Lower lobe of right lung (tissue), 2 donors: ENCODE measurements at regions not wholly inside any gene's neighbourhood (a gene's known extent, or its start where the extent isn't known, plus 50 kb on each side); places are given as distances from the start of the nearest gene placed in this dataset.

ENCODE experiments used
- ATAC-seq, 2 donors: fragments of 200-7000 bp; cut with Tn5 transposase; one replicate each; pipeline ENCODE4 v1.9.1; 2020 to 2022; ENCODE audit warnings: mild to moderate bottlenecking in 2 of 2, moderate library complexity in 2 of 2
- DNase-seq: peaks from one replicate; pipeline ENCODE4 v3.0.0-alpha.2; 2020
- H3K27ac ChIP-seq: fragments of 200-600 bp; one replicate; pipeline ENCODE4 v1.8.0; 2022
- H3K27me3 ChIP-seq: fragments of 200-600 bp; one replicate; pipeline ENCODE4 v1.8.0; 2022; ENCODE audit warnings: low read depth
- H3K36me3 ChIP-seq: fragments of 200-600 bp; one replicate; pipeline ENCODE4 v1.8.0; 2022; ENCODE audit warnings: mild to moderate bottlenecking
- H3K4me1 ChIP-seq: fragments of 200-600 bp; one replicate; pipeline ENCODE4 v1.8.0; 2022
- H3K4me3 ChIP-seq: fragments of 200-600 bp; one replicate; pipeline ENCODE4 v1.8.0; 2022; ENCODE audit warnings: mild to moderate bottlenecking
- H3K9me3 ChIP-seq: fragments of 200-600 bp; one replicate; pipeline ENCODE4 v1.8.0; 2022
- CTCF ChIP-seq: fragments of 200-600 bp; IDR thresholded peaks from one replicate; pipeline ENCODE4 v1.8.0; 2022; ENCODE audit warnings: antibody characterized with exemption, mild to moderate bottlenecking
- intact Hi-C: fragments of 100-400 bp; cut with DNase I; formaldehyde crosslinking; loops from one replicate; pipeline ENCODE4 v1.11.0; 2022
- donor health status: DM: no; HTN: yes; CAD: no; lungs with severe emphysema.

- no peak for ATAC-seq
- no peak for DNase-seq
- Histone ChIP-seq H3K4me1 (no peaks in the 10 kb centered on the region), H3K36me3 (no peaks in the 10 kb centered on the region), H3K4me3 (no peak overlapping the region), H3K27ac (no peak overlapping the region), H3K9me3 (no peaks in the 10 kb centered on the region), H3K27me3 (no peaks in the 10 kb centered on the region)
- TF ChIP-seq CTCF: no peak
- intact Hi-C loops: no loop called here
Measured at GRCh38 chr9:13009871-13010270, 235.1 kb downstream of the LURAP1L start.

- Histone ChIP-seq H3K27ac (no peak overlapping the region), H3K9me3 (no peaks in the 10 kb centered on the region), H3K4me3 (no peak overlapping the region), H3K4me1 (no peaks in the 10 kb centered on the region), H3K27me3 (no peaks in the 10 kb centered on the region), H3K36me3 (no peaks in the 10 kb centered on the region)
- intact Hi-C loops: no loop called here
- ATAC-seq: no peak
- no peak for DNase-seq
- no peak for TF ChIP-seq CTCF
Measured at GRCh38 chr9:13013991-13014883, 239.4 kb downstream of the LURAP1L start.

GRCh38 chr9:13017260-13017659, 242.4 kb downstream of the LURAP1L start:
- Histone ChIP-seq H3K4me3 (no peak overlapping the region), H3K9me3 (no peaks in the 10 kb centered on the region), H3K27me3 (no peaks in the 10 kb centered on the region), H3K4me1 (no peaks in the 10 kb centered on the region), H3K27ac (no peak overlapping the region), H3K36me3 (no peaks in the 10 kb centered on the region)
- intact Hi-C loops: no loop called here
- ATAC-seq: no peak
- no peak for TF ChIP-seq CTCF
- DNase-seq: no peak

GRCh38 chr9:13020146-13021040, 245.6 kb downstream of the LURAP1L start:
- H3K4me3 ChIP-seq: no peak overlapping the region
- no peak for DNase-seq
- intact Hi-C loops: no loop called here

More at GRCh38 chr9:13020146-13021040, 245.6 kb downstream of the LURAP1L start:
- no peak for ATAC-seq
- Histone ChIP-seq H3K36me3 (no peaks in the 10 kb centered on the region), H3K4me1 (no peaks in the 10 kb centered on the region), H3K27me3 (no peaks in the 10 kb centered on the region), H3K9me3 (no peaks in the 10 kb centered on the region), H3K27ac (no peak overlapping the region)
- TF ChIP-seq CTCF: no peak
